ENCODE measurements at regions not wholly inside any gene's neighbourhood (a gene's known extent, or its start where the extent isn't known, plus 50 kb on each side); places are given as distances from the start of the nearest gene placed in this dataset.

- TF ChIP-seq CTCF (IDR thresholded peaks at IDR 0.05), result no peak
- TF ChIP-seq POLR2A (IDR thresholded peaks at IDR 0.05), result no peak
These were observed 396.1 kb upstream of the GNPDA2 start for GRCh38 chr4:45122406-45122805.

Measured in Peyer's patch (tissue), 4 donors.